ENCODE measurements at regions not wholly inside any gene's neighbourhood (a gene's known extent, or its start where the extent isn't known, plus 50 kb on each side); places are given as distances from the start of the nearest gene placed in this dataset.

DNA sequence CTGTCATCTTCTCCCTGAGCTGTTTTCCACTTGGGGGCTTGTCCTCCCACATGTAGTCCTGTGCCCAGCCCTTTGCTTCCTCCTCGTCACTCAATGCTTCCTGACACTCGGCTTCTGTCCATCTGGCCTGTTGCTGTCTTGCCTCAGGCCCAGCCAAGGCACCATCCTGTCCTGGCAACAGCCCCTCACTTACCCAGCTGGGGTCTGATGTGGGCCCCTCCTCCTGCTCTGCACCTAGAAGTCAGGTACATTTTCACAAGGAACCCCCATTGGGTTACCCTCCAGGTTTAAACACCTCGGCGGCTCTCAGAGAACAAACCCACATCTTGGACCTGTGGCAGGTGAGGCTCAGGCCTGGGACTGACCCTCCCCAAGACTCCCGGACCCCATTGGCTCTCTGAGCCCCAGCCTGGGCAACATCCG, 784.8 kb downstream of the TBC1D22A start:
- H3K36me3 ChIP-seq (ENCODE audit: low read length) = no peaks in the 10 kb centered on the region
- no peak overlapping the region for H3K27ac ChIP-seq (ENCODE audit: low read depth, low read length)
- TF ChIP-seq, protein P1, sequence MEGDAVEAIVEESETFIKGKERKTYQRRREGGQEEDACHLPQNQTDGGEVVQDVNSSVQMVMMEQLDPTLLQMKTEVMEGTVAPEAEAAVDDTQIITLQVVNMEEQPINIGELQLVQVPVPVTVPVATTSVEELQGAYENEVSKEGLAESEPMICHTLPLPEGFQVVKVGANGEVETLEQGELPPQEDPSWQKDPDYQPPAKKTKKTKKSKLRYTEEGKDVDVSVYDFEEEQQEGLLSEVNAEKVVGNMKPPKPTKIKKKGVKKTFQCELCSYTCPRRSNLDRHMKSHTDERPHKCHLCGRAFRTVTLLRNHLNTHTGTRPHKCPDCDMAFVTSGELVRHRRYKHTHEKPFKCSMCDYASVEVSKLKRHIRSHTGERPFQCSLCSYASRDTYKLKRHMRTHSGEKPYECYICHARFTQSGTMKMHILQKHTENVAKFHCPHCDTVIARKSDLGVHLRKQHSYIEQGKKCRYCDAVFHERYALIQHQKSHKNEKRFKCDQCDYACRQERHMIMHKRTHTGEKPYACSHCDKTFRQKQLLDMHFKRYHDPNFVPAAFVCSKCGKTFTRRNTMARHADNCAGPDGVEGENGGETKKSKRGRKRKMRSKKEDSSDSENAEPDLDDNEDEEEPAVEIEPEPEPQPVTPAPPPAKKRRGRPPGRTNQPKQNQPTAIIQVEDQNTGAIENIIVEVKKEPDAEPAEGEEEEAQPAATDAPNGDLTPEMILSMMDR (IDR thresholded peaks at IDR 0.05; ENCODE audit: insufficient read depth, low read length, poor library complexity, severe bottlenecking) = no peak
- no peak for TF ChIP-seq EZH2phosphoT487 (conservative IDR thresholded peaks at IDR 0.05; ENCODE audit: low read length)
- H3K27me3 ChIP-seq (ENCODE audit: low read length) = no peaks in the 10 kb centered on the region
- no peaks in the 10 kb centered on the region for H3F3A ChIP-seq (ENCODE audit: insufficient read depth)
- no peak overlapping the region for H2AFZ ChIP-seq (ENCODE audit: low read depth, low read length, severe bottlenecking)
- H3K4me2 ChIP-seq (ENCODE audit: low read depth, low read length, poor library complexity, severe bottlenecking) = no peak overlapping the region
- no peaks in the 10 kb centered on the region for H3K79me2 ChIP-seq (ENCODE audit: insufficient read depth, low read length)
- H3K9me2 ChIP-seq (replicated peaks; ENCODE audit: insufficient read depth, low read length) = no peaks in the 10 kb centered on the region
- H3K9me3 ChIP-seq (ENCODE audit: insufficient read depth, low read length) = no peaks in the 10 kb centered on the region
- no peaks in the 10 kb centered on the region for H4K20me1 ChIP-seq (ENCODE audit: low read depth, low read length)
- H3K4me3 ChIP-seq (ENCODE audit: insufficient read depth, low read length, poor library complexity, severe bottlenecking) = no peak overlapping the region
- no peak overlapping the region for H3K9ac ChIP-seq (ENCODE audit: low read length)

- H3K9ac ChIP-seq (ENCODE audit: low read length) = no peak overlapping the region
Measured at GRCh38 chr22:47544696-47545095, 782.2 kb downstream of the TBC1D22A start.

GRCh38 chr22:47543447-47543846, 781.0 kb downstream of the TBC1D22A start:
- H3K4me2 ChIP-seq (ENCODE audit: low read depth, low read length, poor library complexity, severe bottlenecking) = no peak overlapping the region
- H3K27me3 ChIP-seq (ENCODE audit: low read length) = no peaks in the 10 kb centered on the region
- H3F3A ChIP-seq (ENCODE audit: insufficient read depth) = no peaks in the 10 kb centered on the region
- H2AFZ ChIP-seq (ENCODE audit: low read depth, low read length, severe bottlenecking) = no peak overlapping the region
- H3K79me2 ChIP-seq (ENCODE audit: insufficient read depth, low read length) = no peaks in the 10 kb centered on the region
- no peak overlapping the region for H3K27ac ChIP-seq (ENCODE audit: low read depth, low read length)
- H3K9ac ChIP-seq (ENCODE audit: low read length) = no peak overlapping the region
- no peaks in the 10 kb centered on the region for H3K9me3 ChIP-seq (ENCODE audit: insufficient read depth, low read length)
- no peak overlapping the region for H3K4me3 ChIP-seq (ENCODE audit: insufficient read depth, low read length, poor library complexity, severe bottlenecking)
- no peak for TF ChIP-seq EZH2phosphoT487 (conservative IDR thresholded peaks at IDR 0.05; ENCODE audit: low read length)
- no peaks in the 10 kb centered on the region for H3K9me2 ChIP-seq (replicated peaks; ENCODE audit: insufficient read depth, low read length)
- H4K20me1 ChIP-seq (ENCODE audit: low read depth, low read length) = no peaks in the 10 kb centered on the region
- no peaks in the 10 kb centered on the region for H3K36me3 ChIP-seq (ENCODE audit: low read length)

More at GRCh38 chr22:47544696-47545095, 782.2 kb downstream of the TBC1D22A start:
- Histone ChIP-seq H3K79me2 (ENCODE audit: insufficient read depth, low read length) (no peaks in the 10 kb centered on the region), H3K27ac (ENCODE audit: low read depth, low read length) (no peak overlapping the region), H3K4me3 (ENCODE audit: insufficient read depth, low read length, poor library complexity, severe bottlenecking) (no peak overlapping the region), H3F3A (ENCODE audit: insufficient read depth) (no peaks in the 10 kb centered on the region), H3K4me2 (ENCODE audit: low read depth, low read length, poor library complexity, severe bottlenecking) (no peak overlapping the region), H4K20me1 (ENCODE audit: low read depth, low read length) (no peaks in the 10 kb centered on the region), H2AFZ (ENCODE audit: low read depth, low read length, severe bottlenecking) (no peak overlapping the region), H3K9me3 (ENCODE audit: insufficient read depth, low read length) (no peaks in the 10 kb centered on the region), H3K36me3 (ENCODE audit: low read length) (no peaks in the 10 kb centered on the region), H3K9me2 (replicated peaks; ENCODE audit: insufficient read depth, low read length) (no peaks in the 10 kb centered on the region), H3K27me3 (ENCODE audit: low read length) (no peaks in the 10 kb centered on the region)
- TF ChIP-seq, protein P1 (IDR thresholded peaks at IDR 0.05; ENCODE audit: insufficient read depth, low read length, poor library complexity, severe bottlenecking) = no peak
- no peak for TF ChIP-seq EZH2phosphoT487 (conservative IDR thresholded peaks at IDR 0.05; ENCODE audit: low read length)

DNA sequence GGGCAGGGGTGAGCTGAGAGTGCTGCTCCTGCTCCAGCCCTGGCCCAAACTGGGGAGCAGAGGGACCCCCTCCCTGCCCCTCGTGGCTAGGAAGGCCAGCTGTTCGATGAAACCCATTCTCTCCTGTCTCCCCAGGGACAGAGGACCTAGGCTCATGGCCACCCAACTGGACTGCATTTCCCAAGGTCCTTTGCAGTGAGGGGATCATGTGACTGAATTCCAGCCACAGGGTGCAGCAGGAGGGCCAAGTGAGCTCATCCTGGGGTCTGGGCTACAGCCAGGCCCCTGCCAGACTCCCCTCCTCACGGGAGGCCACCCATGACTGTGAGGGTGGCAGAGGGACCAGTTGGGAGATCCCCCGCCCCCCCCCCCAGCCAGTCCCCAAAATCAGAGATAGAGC, 777.6 kb downstream of the TBC1D22A start:
- no peaks in the 10 kb centered on the region for H4K20me1 ChIP-seq (ENCODE audit: low read depth, low read length)
- no peak for TF ChIP-seq EZH2phosphoT487 (conservative IDR thresholded peaks at IDR 0.05; ENCODE audit: low read length)
- TF ChIP-seq, protein P1 (IDR thresholded peaks at IDR 0.05; ENCODE audit: insufficient read depth, low read length, poor library complexity, severe bottlenecking) = no peak

More for the DNA sequence above, 777.6 kb downstream of the TBC1D22A start:
- H3K9ac ChIP-seq (ENCODE audit: low read length) = no peak overlapping the region
- no peak overlapping the region for H3K4me3 ChIP-seq (ENCODE audit: insufficient read depth, low read length, poor library complexity, severe bottlenecking)
- H3K27me3 ChIP-seq (ENCODE audit: low read length) = no peaks in the 10 kb centered on the region
- H2AFZ ChIP-seq (ENCODE audit: low read depth, low read length, severe bottlenecking) = no peak overlapping the region
- H3F3A ChIP-seq (ENCODE audit: insufficient read depth) = no peaks in the 10 kb centered on the region
- H3K4me2 ChIP-seq (ENCODE audit: low read depth, low read length, poor library complexity, severe bottlenecking) = no peak overlapping the region
- no peaks in the 10 kb centered on the region for H3K9me3 ChIP-seq (ENCODE audit: insufficient read depth, low read length)
- no peaks in the 10 kb centered on the region for H3K36me3 ChIP-seq (ENCODE audit: low read length)
- no peaks in the 10 kb centered on the region for H3K9me2 ChIP-seq (replicated peaks; ENCODE audit: insufficient read depth, low read length)
- no peak overlapping the region for H3K27ac ChIP-seq (ENCODE audit: low read depth, low read length)
- H3K79me2 ChIP-seq (ENCODE audit: insufficient read depth, low read length) = no peaks in the 10 kb centered on the region
